ENCODE measurements at regions not wholly inside any gene's neighbourhood (a gene's known extent, or its start where the extent isn't known, plus 50 kb on each side); places are given as distances from the start of the nearest gene placed in this dataset.

GRCh38 chr7:106394526-106394925 lies 109.7 kb upstream of the NAMPT start:
- intact Hi-C loops (cut with DNase I; ENCODE audit: low total_unique reads) = no loop called here

GRCh38 chr7:106393564-106394251 lies 108.9 kb upstream of the NAMPT start:
- H3K9me3 ChIP-seq = no peaks in the 10 kb centered on the region
- no peaks in the 10 kb centered on the region for H3K36me3 ChIP-seq
- in situ Hi-C loops (cut with MboI; ENCODE audit: low pct_ligation_motif_present in 1 of 4, low pct_unique_long_range_greater_than_20kb in 1 of 4, low sequenced_read_pairs in 3 of 4) (no loop called here), intact Hi-C loops (cut with DNase I; ENCODE audit: low total_unique reads) (no loop called here)
- TF ChIP-seq EP300 (IDR thresholded peaks at IDR 0.05; ENCODE audit: low read depth) = no peak
- no peak for TF ChIP-seq CTCF (IDR thresholded peaks at IDR 0.05)
- H3K27me3 ChIP-seq = no peaks in the 10 kb centered on the region
- 76 to 85% methylated on average over 4 to 6 of the region's 6 CpGs for WGBS, 2 donors (ENCODE audit: low coverage in 1 of 2)
- no peak for DNase-seq
- no peaks in the 10 kb centered on the region for H3K4me1 ChIP-seq
- no peak overlapping the region for H3K27ac ChIP-seq
- H3K4me3 ChIP-seq = no peak overlapping the region

More at GRCh38 chr7:106394526-106394925, 109.7 kb upstream of the NAMPT start:
- no peak for DNase-seq
- Histone ChIP-seq H3K36me3 (no peaks in the 10 kb centered on the region), H3K27ac (no peak overlapping the region), H3K27me3 (no peaks in the 10 kb centered on the region), H3K4me1 (no peaks in the 10 kb centered on the region), H3K4me3 (no peak overlapping the region), H3K9me3 (no peaks in the 10 kb centered on the region)
- in situ Hi-C loops (cut with MboI; ENCODE audit: low pct_ligation_motif_present in 1 of 4, low pct_unique_long_range_greater_than_20kb in 1 of 4, low sequenced_read_pairs in 3 of 4) = no loop called here
- TF ChIP-seq POLR2AphosphoS5 (IDR thresholded peaks at IDR 0.05) (no peak), POLR2A (IDR thresholded peaks at IDR 0.05) (no peak), CTCF (IDR thresholded peaks at IDR 0.05) (no peak), EP300 (IDR thresholded peaks at IDR 0.05; ENCODE audit: low read depth) (no peak)

GRCh38 chr7:106392590-106392989 lies 107.8 kb upstream of the NAMPT start:
- in situ Hi-C loops (cut with MboI; ENCODE audit: low pct_ligation_motif_present in 1 of 4, low pct_unique_long_range_greater_than_20kb in 1 of 4, low sequenced_read_pairs in 3 of 4) = no loop called here
- Histone ChIP-seq H3K27me3 (no peaks in the 10 kb centered on the region), H3K27ac (no peak overlapping the region), H3K9me3 (no peaks in the 10 kb centered on the region), H3K4me1 (no peaks in the 10 kb centered on the region), H3K4me3 (no peak overlapping the region), H3K36me3 (no peaks in the 10 kb centered on the region)
- WGBS, 2 donors (ENCODE audit: low coverage in 1 of 2) = 75% methylated on average over 2 of the region's 2 CpGs; no CpG with 5 or more reads in 1 of the 2 donors
- DNase-seq = no peak
- TF ChIP-seq EP300 (IDR thresholded peaks at IDR 0.05; ENCODE audit: low read depth) = no peak
- no peak for TF ChIP-seq CTCF (IDR thresholded peaks at IDR 0.05)
- no peak for TF ChIP-seq POLR2A (IDR thresholded peaks at IDR 0.05)
- TF ChIP-seq POLR2AphosphoS5 (IDR thresholded peaks at IDR 0.05) = no peak
- intact Hi-C loops (cut with DNase I; ENCODE audit: low total_unique reads) = no loop called here

GRCh38 chr7:106392144-106392543 lies 107.4 kb upstream of the NAMPT start:
- Histone ChIP-seq H3K4me1 (no peaks in the 10 kb centered on the region), H3K27me3 (no peaks in the 10 kb centered on the region), H3K9me3 (no peaks in the 10 kb centered on the region), H3K36me3 (no peaks in the 10 kb centered on the region), H3K4me3 (no peak overlapping the region), H3K27ac (no peak overlapping the region)
- no peak for TF ChIP-seq CTCF (IDR thresholded peaks at IDR 0.05)
- no peak for TF ChIP-seq POLR2A (IDR thresholded peaks at IDR 0.05)
- TF ChIP-seq EP300 (IDR thresholded peaks at IDR 0.05; ENCODE audit: low read depth) = no peak
- TF ChIP-seq POLR2AphosphoS5 (IDR thresholded peaks at IDR 0.05) = no peak
- DNase-seq = no peak
- intact Hi-C loops (cut with DNase I; ENCODE audit: low total_unique reads) (no loop called here), in situ Hi-C loops (cut with MboI; ENCODE audit: low pct_ligation_motif_present in 1 of 4, low pct_unique_long_range_greater_than_20kb in 1 of 4, low sequenced_read_pairs in 3 of 4) (no loop called here)
- whole genome bisulfite sequencing, 2 donors (ENCODE audit: low coverage in 1 of 2) = 87 to 90% methylated on average over 2 to 4 of the region's 4 CpGs
